Muscle of arm (tissue), 1 donor: ENCODE measurements at regions not wholly inside any gene's neighbourhood (a gene's known extent, or its start where the extent isn't known, plus 50 kb on each side); places are given as distances from the start of the nearest gene placed in this dataset.
"Not testable (repeated sequence)": the region's sequence is repeated elsewhere in the genome, so short reads cannot be mapped to it uniquely, and the experiment has no call there.

ENCODE experiments used
- DNase-seq: peaks from one replicate; pipeline ENCODE4 v3.0.0-alpha.2; 2013

DNA sequence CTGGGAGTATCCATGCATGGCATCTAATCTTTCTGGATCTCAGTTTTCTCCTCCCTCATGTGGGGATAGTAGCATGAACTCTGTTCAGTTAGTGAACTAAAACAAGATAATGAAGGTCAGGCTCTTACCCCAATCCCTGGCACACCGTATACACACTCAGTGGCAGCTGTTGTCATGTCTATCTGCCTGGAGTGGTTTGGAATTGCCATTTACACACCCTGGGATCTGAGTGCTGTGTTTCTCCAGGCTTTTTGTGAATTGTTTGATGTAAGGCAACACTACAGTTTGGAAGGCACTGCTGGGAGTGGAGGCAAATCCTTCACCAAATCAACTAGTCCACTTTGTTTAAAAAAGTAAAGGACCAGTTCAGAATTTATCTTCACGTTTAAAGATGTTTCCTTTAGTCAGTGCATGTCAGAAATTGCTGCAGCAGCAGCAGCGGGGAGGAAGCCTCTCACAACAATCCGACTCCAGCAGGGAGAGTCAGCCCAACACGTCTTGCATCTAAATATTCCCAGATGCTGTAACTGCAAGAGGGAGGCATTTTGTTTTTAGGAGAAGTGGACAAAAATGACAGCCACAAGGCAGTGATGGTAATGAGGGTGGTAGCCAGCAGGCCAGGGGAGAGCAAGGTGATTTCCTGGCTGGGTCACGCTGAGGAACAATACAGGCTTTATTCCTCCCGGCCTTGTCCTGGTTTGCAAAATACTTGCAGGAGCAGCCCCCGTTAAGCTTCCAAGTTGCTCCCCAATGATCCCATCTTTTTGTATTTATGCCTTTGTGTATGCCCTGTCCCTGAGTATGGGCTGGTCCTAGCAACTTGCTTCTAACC lies 128.5 kb upstream of the LRIG1 start:
- no peak for DNase-seq

DNA sequence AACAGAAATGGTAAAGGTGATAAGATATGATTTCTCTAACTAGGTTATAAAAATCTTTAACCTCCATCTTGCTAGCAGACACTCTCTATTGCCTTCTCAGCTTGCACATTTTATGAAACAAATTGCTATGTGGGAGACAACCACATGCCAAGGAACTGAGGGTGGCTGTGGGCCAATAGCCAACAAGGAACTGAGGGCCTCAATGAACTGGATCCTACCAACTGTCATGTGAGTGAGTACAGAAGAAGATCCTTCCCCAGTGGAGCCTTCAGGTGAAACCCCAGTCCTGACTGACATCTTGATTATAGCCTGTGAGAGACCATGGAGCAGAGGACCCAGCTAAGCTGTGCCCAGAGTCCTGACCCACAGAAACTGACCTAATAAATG lies 129.2 kb upstream of the LRIG1 start:
- no peak for DNase-seq

DNA sequence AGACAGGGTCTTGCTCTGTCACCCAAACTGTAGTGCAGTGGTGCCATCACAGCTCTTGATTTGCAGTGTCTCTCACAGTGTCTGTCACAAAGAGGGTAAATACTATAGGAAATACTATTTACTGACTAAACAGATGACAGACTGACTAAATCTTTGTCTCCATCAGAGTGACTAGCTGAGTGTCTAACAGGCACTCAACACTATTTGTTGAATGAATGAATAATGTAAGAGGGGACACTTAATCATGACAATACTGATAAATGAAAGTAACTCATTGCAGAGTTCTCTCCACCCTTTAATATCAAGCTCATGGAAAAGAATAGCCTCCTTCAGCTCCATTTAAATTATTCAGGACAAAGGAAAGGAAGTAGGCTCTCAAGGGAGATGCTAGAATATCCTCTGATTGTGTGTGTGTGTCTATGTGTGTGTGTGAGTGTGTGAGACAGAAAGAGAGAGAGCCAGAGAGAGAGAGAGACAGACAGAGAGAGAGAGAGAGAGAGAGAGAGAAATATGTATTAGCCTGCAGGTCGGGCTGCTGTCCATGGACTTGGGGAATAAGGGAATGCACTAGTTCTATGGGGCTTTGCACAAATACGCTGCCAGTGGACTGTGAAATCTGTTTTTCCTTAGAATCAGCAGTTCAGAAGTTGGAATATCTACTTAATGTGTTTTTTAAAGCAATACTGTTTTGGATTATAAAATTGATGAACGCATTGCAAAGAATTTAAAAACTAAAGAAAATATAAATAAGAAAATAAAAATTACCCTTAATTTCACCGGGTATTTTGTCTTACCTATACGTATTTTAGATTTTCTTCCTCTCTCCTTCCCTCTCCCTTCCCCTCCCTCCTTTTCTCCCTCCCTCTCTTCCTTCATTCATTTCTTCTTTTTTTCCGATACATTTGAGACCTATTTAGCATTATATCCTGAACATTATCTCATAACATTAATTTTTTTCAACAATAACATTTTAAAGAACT lies 132.9 kb upstream of the LRIG1 start:
- DNase-seq, result peak; percentile 59

DNA sequence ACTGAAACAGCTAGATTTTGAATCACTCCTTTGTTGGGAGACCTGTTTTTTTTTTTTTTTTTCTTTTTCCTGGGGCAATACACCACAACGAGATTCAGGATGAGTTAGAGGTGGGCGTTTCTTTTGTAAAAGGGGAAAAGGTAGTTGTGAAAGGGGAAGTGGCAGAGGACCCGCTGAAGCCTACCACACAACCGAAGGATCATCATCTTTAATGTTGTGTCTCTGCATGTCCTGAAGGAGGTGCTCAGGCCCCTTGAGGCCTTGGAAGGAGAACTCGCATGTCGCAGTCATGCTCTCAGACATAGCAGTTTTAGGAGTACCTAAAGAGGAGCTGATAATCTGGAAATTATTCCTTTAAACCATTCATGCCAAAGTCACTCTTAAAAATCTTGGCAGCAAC lies 137.9 kb upstream of the LRIG1 start:
- DNase-seq, result no peak

DNA sequence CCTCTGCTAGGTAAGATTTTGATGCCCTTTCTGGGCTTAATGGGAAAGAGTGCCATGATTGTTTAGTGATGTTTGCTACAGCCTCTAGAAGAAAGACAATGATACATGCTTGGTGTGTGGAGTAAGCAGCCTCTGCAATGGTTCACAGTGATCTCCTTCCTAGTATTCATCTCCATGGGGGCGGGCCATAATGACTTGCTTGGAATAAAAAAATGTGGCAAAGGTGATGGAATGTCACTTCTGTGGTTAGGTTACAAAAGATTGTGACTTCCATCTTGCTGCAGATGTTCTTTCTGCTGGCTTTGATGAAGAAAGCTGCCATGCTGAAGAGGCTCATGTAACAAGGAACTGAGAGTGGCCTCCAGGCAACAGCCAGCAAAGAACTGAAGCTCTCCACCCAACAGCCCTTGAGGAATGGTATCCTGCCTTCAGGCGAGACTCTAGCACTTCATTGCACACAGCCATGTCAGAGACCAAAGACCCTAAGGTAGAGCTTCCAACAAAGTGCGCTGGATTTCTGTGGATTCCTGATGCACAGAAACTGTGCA lies 139.1 kb upstream of the LRIG1 start:
- no peak for DNase-seq

DNA sequence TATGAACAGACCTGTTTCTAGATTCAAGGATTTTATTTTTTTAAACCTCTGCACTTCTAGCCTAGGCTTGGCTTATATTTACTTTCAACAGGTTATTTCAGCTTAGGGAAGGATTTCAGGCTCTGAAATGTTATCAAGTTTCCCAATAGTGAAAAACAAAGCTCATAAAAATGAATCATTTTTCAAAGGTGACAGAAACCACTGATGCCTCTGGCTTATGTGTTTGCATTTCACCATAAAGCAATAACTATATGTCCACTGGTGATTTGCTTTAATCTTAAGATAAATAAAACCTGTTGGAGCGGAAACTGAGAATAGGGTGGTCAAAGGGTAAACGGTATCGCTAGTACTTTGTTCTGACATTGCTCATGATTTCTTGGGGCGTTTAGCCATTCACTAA lies 141.2 kb upstream of the LRIG1 start:
- no peak for DNase-seq

DNA sequence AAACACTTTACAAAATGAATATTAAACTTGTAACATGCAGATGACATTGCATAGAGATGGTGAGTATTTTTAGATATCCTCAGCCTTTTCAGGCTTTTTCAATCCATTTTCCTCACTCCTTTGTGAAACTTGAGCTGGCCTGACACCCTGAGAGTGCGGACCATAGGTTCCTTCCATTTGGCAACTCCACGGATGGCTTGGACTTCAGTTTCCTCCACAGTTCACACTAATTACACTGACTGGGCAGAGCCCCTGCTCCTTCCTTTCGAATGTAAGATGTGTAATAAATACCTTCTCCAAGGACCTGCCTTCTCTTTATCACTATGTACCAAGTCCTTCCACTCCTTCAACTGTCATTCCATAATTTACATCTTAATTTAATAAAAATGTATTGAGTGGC lies 141.7 kb upstream of the LRIG1 start:
- DNase-seq, result no peak

DNA sequence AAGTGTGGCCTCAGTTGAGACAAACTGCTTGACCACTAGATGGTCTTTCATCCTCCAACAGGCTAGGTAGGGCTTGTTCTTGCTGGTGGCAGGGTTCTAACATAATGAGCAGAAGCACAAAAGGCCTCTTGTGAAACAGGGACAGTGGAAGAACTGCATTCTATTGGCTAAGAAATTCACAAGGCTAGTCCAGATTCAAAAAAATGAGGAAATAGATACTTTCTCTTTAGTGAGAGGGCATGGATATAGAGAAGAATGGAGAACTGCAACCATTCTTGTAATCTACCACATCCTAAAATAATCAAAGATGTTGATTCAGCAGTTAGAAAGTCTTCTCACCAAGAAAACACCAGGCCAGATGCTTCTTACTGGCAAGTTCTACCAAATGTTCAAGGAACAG lies 143.7 kb upstream of the LRIG1 start:
- no peak for DNase-seq

DNA sequence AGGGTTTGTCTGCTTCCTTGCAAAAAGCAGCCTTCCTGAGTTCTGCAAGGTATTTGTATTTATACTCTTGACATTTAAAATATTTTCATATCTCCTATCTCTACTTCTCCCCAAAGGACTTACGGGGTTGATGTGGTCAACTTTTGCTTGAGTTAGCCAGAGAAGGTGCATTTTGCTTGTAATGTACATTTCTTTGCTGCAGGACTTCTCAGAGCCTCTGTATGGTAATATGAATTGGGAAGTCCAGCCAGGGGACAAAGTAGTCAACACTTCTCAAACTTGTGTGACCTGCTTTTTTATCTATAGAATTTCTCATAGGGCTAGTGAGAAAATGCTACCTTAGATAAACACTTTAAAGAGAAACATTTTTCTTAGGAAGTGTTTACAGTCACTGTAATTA lies 148.2 kb upstream of the LRIG1 start:
- no peak for DNase-seq

DNA sequence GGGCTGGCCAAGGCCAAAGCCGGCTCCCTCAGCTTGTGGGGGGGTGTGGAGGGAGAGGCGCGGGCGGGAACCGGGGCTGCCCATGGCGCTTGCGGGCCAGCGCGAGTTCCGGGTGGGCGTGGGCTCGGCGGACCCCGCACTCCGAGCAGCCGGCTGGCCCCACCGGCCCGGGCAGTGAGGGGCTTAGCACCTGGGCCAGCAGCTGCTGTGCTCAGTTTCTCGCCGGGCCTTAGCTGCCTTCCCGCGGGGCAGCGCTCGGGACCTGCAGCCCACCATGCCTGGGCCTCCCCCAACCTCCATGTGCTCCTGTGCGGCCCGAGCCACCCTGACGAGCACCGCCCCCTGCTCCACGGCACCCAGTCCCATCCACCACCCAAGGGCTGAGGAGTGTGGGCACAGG lies 150.7 kb upstream of the LRIG1 start:
- not testable (repeated sequence) for DNase-seq

DNA sequence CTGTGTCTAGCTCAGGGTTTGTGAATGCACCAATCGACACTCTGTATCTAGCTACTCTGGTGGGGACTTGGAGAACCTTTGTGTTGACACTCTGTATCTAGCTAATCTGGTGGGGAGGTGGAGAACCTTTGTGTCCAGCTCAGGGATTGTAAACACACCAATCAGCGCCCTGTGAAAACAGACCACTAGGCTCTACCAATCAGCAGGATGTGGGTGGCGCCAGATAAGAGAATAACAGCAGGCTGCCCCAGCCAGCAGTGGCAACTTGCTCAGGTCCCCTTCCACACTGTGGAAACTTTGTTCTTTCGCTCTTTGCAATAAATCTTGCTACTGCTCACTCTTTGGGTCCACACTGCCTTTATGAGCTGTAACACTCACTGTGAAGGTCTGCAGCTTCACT lies 151.3 kb upstream of the LRIG1 start:
- DNase-seq, result not testable (repeated sequence)

DNA sequence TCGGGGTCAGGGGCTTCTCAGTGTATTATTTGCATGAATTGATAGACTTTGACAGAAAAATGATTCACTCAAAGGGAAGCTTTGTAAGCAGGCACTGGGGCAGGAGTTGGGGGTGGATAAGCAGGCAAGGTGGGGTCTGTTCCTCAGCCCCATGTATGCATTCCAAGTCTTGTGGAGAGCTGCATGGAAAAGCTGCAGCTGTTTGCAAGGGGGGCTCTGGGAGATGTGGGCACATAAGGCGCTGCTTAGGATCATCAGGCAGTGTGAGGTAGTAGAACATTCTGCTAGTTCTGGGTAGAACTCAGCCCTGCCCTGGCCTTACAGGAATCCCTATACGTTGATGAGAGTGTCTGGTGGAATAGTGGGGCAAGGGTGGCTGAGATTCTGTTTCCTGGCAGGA lies 154.2 kb upstream of the LRIG1 start:
- DNase-seq, result no peak

DNA sequence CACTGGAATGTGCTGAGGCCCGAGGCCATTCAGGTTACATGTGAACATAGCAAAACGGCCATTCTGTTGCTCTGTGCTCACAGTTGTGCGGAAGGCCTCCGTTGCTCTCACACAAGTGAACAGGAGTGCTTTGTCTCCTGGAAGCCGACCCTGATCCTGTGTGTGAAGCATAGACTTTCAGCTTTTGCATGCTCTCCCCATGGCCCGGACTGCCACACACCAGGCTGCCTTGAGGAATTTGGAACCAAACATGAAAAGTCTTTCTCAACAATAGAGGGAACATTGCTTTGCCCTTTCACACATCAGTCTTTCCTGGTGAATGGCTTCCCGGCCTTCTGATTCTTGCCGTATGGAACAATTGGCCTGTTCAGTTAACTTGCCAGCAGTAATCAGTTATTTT lies 154.8 kb upstream of the LRIG1 start:
- DNase-seq, result no peak

DNA sequence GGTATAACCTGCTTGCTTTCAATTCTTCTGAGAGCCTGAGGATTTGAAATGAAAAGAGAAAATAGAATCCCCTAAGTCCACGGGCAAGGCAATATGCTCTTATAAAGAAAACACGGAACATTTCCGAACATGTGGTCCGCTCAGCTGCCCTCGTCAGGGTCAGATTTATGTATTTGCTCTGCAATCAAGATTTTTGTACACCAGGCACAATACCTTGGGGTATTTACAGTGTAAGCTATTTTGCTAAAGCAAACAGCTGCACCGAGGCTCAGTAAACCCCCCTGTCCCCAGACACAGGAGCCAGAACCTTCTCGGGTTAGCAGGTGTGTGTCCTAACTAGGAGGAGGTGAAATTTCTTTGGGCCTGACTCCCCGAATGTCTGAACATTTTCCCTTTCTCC lies 155.8 kb upstream of the LRIG1 start:
- DNase-seq, result no peak

DNA sequence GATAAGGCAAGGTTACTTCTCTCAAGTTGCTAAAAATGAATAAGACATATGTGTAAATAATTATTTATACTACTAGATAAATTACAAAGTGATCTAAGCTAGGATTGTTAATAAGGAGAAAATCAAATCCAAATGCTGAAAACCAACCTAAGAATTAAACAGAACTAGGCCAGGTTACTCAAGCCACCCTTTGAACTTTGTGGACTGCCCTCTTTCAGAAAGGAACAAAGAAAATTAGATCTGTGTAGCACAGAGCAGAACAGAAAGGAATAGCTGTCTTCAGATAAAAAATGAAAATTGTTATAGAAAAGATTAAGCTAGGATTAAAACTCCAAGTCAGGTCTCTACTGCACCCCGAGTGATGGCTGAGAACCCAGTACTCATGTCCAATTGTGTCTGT lies 158.2 kb upstream of the LRIG1 start:
- DNase-seq, result no peak

DNA sequence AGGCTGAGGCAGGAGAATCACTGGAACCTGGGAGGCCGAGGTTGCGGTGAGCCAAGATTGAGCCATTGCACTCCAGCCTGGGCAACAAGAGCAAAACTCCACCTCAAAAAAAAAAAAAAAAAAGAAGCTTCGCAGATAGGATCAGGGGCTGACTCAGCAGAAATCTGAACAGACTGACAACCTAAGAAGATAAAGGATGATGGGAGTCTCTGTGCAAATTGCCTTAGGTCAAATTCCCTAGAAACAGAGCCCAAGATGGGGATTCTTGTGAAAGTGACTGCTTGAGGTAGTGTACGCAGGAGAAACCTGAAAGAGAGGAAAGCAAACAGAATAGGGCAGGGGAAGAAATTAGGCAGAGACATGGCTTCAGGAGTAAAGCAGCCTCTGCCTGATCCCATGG lies 160.8 kb upstream of the LRIG1 start:
- no peak for DNase-seq

DNA sequence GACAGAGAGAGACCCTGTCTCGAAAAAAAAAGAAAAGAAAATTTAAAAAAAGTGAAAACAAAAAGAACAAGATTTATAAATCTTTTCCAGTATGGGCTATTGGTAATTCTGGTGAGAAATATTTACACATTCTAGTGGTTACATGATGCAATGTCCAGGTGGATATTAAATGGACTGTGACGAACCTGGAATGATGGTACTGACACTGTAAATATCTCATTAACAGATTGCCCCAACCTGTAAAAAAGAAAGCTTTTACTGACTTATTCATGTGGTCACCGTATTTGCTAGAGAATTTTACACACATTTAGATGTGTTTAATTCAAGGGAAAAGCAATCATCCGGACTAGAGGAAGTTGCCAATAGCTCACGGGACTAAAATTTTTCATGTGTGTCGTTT lies 162.1 kb upstream of the LRIG1 start:
- DNase-seq, result no peak

DNA sequence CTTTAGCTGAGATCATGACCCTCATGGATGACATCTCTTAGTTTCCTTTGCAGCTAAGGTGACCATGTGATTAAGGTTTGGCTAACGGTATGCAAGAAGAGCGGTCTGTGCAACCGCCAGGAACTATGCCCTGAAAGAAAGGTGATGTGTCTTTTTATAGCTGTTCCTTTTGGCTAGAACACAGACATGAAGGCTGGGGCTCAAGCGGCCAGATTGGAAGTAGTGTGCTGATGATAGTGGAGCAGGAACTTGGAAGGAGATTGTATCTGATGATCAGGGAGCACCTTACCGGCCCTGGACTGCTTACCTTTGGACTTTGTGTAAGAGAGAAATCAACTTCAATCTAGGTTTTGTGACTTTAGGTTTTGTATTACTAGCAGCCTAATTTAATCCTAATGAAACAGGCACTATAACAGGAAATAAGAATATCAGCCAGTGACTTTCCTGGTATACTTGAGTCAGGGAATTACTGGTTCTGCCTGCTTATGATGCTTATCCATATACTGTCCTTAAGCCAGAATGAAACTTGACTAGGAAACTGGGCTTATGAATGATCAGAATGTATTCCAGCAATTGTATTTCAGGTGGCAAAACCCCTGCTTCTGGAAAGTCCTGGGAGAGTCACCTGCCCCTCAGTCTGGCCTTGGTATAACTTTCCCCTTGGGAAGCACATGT lies 164.3 kb upstream of the LRIG1 start:
- no peak for DNase-seq

DNA sequence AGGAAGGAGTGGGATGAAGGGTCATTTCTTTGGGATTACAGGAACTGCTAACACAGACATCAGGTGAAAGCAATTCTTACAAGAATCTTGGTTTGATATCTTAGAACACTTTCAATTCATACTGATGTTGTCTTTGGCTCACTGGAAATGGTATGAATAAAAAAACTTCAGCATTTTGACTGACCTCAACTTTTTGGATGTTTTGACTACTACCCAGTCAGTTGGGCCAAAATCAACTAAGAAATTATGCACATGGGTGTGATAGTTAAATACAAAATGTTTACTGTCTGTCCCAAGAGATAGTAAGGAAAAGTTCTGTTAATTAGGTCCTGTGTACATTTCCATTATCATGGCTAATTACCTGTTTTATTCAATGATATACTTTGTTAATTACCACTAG lies 165.5 kb upstream of the LRIG1 start:
- no peak for DNase-seq

DNA sequence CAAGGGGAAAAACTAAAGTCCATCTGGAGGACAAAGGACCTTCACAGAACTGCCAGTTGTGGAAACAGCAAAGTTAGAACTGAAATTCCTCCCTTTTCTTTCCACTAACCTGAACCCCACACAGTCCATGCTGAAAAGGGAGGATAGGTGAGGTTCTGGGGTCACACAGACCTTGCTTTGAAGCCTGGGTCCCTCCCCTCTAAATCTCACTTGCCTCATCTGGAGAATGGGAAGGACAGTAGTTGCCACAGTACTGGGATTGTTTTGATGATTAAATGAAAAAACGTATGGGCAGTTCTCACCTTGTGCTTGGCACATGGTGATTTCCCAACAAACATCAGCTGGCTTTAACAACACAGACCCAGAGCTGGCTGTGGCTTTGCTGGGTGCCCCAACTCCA lies 166.4 kb upstream of the LRIG1 start:
- no peak for DNase-seq

DNA sequence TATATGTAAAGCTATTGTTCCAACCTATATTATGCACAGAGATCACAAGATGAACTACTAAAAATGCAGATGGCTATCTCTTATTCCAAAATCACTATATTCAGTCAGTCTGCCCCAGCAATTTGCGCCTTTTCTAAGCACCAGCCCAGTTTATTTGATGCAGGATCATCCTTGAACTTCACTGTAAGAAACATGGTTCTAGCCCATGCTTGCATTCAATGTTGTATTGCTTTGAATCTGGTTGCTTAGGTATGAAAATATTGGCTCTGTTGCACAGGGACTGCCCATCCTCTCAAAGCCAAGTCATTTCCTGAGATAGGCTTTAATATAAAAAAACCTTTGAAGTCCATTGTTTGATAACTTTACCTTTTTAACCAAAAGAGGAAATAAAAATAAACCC lies 170.5 kb upstream of the LRIG1 start:
- no peak for DNase-seq

DNA sequence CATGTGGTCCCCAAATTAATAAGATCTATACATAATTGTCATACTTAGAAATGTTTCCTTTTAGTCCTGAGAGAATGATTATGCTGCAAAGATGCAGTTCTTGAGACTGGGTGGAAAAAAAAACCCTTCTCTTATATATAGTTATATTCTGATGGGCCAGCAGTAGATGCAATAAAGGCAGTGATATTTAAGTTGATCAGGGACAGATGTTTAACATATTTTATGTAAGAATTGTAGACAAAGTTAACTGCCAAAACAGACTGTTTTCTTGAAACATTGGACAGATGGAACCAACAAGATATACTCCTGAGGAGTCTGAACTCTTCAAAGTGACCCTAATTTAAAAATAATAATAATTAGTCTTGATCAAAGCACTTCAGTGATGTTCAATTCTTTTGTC lies 172.0 kb upstream of the LRIG1 start:
- DNase-seq, result peak; percentile 19
